B cell (primary cell): ENCODE measurements at regions not wholly inside any gene's neighbourhood (a gene's known extent, or its start where the extent isn't known, plus 50 kb on each side); places are given as distances from the start of the nearest gene placed in this dataset.

Experiments used
- ATAC-seq: fragments of 200-7000 bp; cut with Tn5 transposase; one replicate; pipeline ENCODE4 v1.10.0; 2021; ENCODE audit warnings: low read depth, mild to moderate bottlenecking, moderate number of reproducible peaks, moderate library complexity
- CTCF ChIA-PET: fragments of 350-600 bp; sonication (Branson Sonifier 250); formaldehyde crosslinking; loops from one replicate; lab custom pipeline; 2021; ENCODE audit warnings: antibody characterized with exemption, inconsistent platforms; lab: Charles Lee
- POLR2A ChIA-PET: fragments of 350-600 bp; sonication (Branson Sonifier 250); formaldehyde crosslinking; loops from one replicate; lab custom pipeline; 2021; ENCODE audit warnings: antibody characterized with exemption; lab: Charles Lee
- DNase-seq: peaks from one replicate; pipeline ENCODE4 v3.0.0; 2013
- H2AFZ ChIP-seq: 2 replicates; pipeline ENCODE4 v1.6.1; 2012; ENCODE audit warnings: mild to moderate bottlenecking, low read depth, low read length; ENCODE audit not compliant: insufficient read depth, poor library complexity, severe bottlenecking
- H3K27ac ChIP-seq, 2 donors: 1 replicate in 1 of 2; 2 replicates in 1 of 2; pipeline ENCODE4 v1.5.1; 2012 to 2013; ENCODE audit warnings: low read length in 2 of 2, mild to moderate bottlenecking in 2 of 2, moderate library complexity in 1 of 2
- H3K27me3 ChIP-seq, 4 experiments: fragments of 200-600 bp in 1 of 4; sonication (generic) in 1 of 4; replicated peaks in 1 of 4; 1 replicate in 2 of 4; 2 replicates in 2 of 4; pipeline versions ENCODE4 v1.6.1 to v1.7.0; 2013 to 2016; ENCODE audit warnings: low read length in 3 of 4, mild to moderate bottlenecking in 2 of 4, mixed read lengths in 1 of 4, moderate library complexity in 1 of 4; ENCODE audit not compliant: insufficient read depth in 4 of 4, control insufficient read depth in 3 of 4; ENCODE audit errors: control extremely low read depth in 1 of 4
- H3K36me3 ChIP-seq, 2 experiments: replicated peaks in 1 of 2; 1 replicate in 1 of 2; 2 replicates in 1 of 2; pipeline versions ENCODE4 v1.6.1 to v1.7.1; 2013; ENCODE audit warnings: low read length in 1 of 2; ENCODE audit not compliant: insufficient read depth in 2 of 2, control insufficient read depth in 1 of 2; ENCODE audit errors: control extremely low read depth in 1 of 2, extremely low read depth in 1 of 2
- H3K4me1 ChIP-seq, 2 donors: fragments of 200-600 bp in 1 of 2; sonication (generic) in 1 of 2; 1 replicate in 1 of 2; 2 replicates in 1 of 2; pipeline versions ENCODE4 v1.5.1 to v1.6.1; 2013 to 2017; ENCODE audit warnings: low read length in 2 of 2; ENCODE audit not compliant: control insufficient read depth in 2 of 2, insufficient read depth in 2 of 2
- H3K4me2 ChIP-seq: replicated peaks from 2 replicates; pipeline ENCODE3; 2012; ENCODE audit warnings: mild to moderate bottlenecking, low read depth, low read length; ENCODE audit not compliant: poor library complexity, severe bottlenecking
- H3K4me3 ChIP-seq, 5 experiments: fragments of 200-600 bp in 1 of 5; sonication (generic) in 1 of 5; 1 replicate in 3 of 5; 2 replicates in 2 of 5; pipeline versions ENCODE4 v1.5.1 to v1.7.0; 2011 to 2016; ENCODE audit warnings: low read length in 4 of 5, mild to moderate bottlenecking in 4 of 5, low read depth in 2 of 5, control low read depth in 1 of 5, moderate library complexity in 1 of 5; ENCODE audit not compliant: insufficient read depth in 1 of 5; ENCODE audit errors: control extremely low read depth in 1 of 5, extremely low read depth in 1 of 5
- H3K79me2 ChIP-seq: fragments of 200-600 bp; sonication (generic); one replicate; pipeline ENCODE4 v1.6.0; 2016; ENCODE audit warnings: low read length; ENCODE audit not compliant: control insufficient read depth, insufficient read depth
- H3K9ac ChIP-seq: fragments of 200-600 bp; sonication (generic); 2 replicates; pipeline ENCODE4 v1.6.1; 2017; ENCODE audit warnings: mild to moderate bottlenecking, low read length, moderate library complexity
- H3K9me3 ChIP-seq, 3 donors: one replicate each; pipeline versions ENCODE4 v1.6.1 to v1.7.1; 2013; ENCODE audit warnings: low read length in 2 of 3; ENCODE audit not compliant: control insufficient read depth in 2 of 3, insufficient read depth in 1 of 3; ENCODE audit errors: control extremely low read depth in 1 of 3
- H4K20me1 ChIP-seq: 2 replicates; pipeline ENCODE4 v1.6.0; 2012; ENCODE audit warnings: mild to moderate bottlenecking, low read length; ENCODE audit not compliant: insufficient read depth, control insufficient read depth, poor library complexity, severe bottlenecking
- H3K27ac Mint-ChIP-seq: one replicate; pipeline ENCODE4 v1.8.0; 2021; ENCODE audit warnings: mixed read lengths
- H3K27me3 Mint-ChIP-seq: one replicate; pipeline ENCODE4 v1.8.0; 2021; ENCODE audit warnings: mixed read lengths
- H3K4me1 Mint-ChIP-seq: one replicate; pipeline ENCODE4 v1.8.0; 2021; ENCODE audit warnings: mixed read lengths
- H3K4me3 Mint-ChIP-seq: one replicate; pipeline ENCODE4 v1.8.0; 2021; ENCODE audit warnings: mixed read lengths
- H3K9me3 Mint-ChIP-seq: one replicate; pipeline ENCODE4 v1.8.0; 2022; ENCODE audit warnings: mixed read lengths; ENCODE audit not compliant: insufficient read depth
- EZH2 ChIP-seq: IDR thresholded peaks from 2 replicates; pipeline ENCODE4 v1.6.1; 2012; ENCODE audit warnings: borderline replicate concordance, low read depth, mild to moderate bottlenecking, moderate library complexity, low read length; ENCODE audit not compliant: insufficient read depth, poor library complexity, severe bottlenecking
- WGBS: methylation state at CpG from one replicate; pipeline ENCODE4 v1.1.5; 2013; ENCODE audit warnings: missing lambda C conversion rate; ENCODE audit not compliant: insufficient coverage; 5-methylcytosine and 5-hydroxymethylcytosine counted together
- intact Hi-C: fragments of 100-400 bp; cut with micrococcal nuclease; formaldehyde crosslinking; loops from one replicate; pipeline ENCODE4 v1.10.0; 2022
- TF ChIP-seq, protein P1 (sequence below): fragments of 200-600 bp; IDR thresholded peaks from one replicate; pipeline ENCODE4 v1.8.0; 2022; ENCODE audit warnings: antibody characterized with exemption, mild to moderate bottlenecking

- Mint-ChIP-seq H3K27me3 (peaks cover 10% of the 10 kb centered on the region), H3K27ac (no peak overlapping the region), H3K9me3 (peaks cover 3% of the 10 kb centered on the region), H3K4me3 (no peak overlapping the region), H3K4me1 (peaks cover 8% of the 10 kb centered on the region)
- H3K9ac ChIP-seq: no peak overlapping the region
- CTCF ChIA-PET: no interaction called here
- no peaks in the 10 kb centered on the region for H3K79me2 ChIP-seq
- peaks cover 0 to 9% (median 0%) of the 10 kb centered on the region in 3 donors for H3K9me3 ChIP-seq
- H3K36me3 ChIP-seq: no peaks in the 10 kb centered on the region
- TF ChIP-seq, protein P1, sequence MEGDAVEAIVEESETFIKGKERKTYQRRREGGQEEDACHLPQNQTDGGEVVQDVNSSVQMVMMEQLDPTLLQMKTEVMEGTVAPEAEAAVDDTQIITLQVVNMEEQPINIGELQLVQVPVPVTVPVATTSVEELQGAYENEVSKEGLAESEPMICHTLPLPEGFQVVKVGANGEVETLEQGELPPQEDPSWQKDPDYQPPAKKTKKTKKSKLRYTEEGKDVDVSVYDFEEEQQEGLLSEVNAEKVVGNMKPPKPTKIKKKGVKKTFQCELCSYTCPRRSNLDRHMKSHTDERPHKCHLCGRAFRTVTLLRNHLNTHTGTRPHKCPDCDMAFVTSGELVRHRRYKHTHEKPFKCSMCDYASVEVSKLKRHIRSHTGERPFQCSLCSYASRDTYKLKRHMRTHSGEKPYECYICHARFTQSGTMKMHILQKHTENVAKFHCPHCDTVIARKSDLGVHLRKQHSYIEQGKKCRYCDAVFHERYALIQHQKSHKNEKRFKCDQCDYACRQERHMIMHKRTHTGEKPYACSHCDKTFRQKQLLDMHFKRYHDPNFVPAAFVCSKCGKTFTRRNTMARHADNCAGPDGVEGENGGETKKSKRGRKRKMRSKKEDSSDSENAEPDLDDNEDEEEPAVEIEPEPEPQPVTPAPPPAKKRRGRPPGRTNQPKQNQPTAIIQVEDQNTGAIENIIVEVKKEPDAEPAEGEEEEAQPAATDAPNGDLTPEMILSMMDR: no peak
- TF ChIP-seq EZH2: no peak
- H3K4me1 ChIP-seq: peaks cover 4 to 8% of the 10 kb centered on the region in 2 donors
- H3K27ac ChIP-seq: no peak overlapping the region
- H3K4me2 ChIP-seq: no peak overlapping the region
- ATAC-seq: no peak
- H3K4me3 ChIP-seq: no peak overlapping the region
- WGBS: no CpG with 5 or more reads among the region's 1 CpG
- peaks cover 0 to 10% (median 3%) of the 10 kb centered on the region in 4 experiments for H3K27me3 ChIP-seq
- no peak overlapping the region for H2AFZ ChIP-seq
- H4K20me1 ChIP-seq: no peaks in the 10 kb centered on the region
- DNase-seq: no peak
- intact Hi-C loops: no loop called here
- POLR2A ChIA-PET: no interaction called here
Measured at GRCh38 chr13:99124046-99124400, 76.6 kb upstream of the UBAC2 start.

DNA sequence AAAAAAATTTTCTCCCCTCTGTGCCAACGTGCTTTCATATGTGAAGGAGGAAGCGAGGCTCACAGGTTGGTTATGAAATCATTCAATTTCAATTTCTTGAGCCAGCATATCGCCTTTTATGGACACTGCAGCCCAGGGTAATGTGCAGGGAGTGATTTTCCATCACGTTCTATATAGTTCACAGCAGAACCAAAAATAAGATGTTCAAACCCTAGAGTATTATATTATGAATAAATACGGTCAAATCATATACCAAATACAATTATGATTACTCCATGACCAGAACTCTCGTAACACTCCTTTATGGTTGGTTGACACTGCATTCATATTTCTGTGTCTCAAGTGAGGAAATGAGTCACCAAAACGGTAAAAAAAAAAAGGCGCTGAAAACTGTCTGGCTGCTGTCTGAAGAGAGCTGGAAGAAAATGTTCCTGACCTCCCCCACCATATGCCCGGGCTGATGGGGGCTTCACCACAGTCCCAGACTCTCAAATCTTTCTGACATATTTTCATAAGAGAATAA is 75.8 kb upstream of the UBAC2 start:
- H3K4me1 Mint-ChIP-seq: peaks cover 8% of the 10 kb centered on the region
- H3K27ac Mint-ChIP-seq: no peak overlapping the region
- DNase-seq: no peak
- no peaks in the 10 kb centered on the region for H4K20me1 ChIP-seq
- no peak overlapping the region for H3K9ac ChIP-seq
- peaks cover 10% of the 10 kb centered on the region for H3K27me3 Mint-ChIP-seq
- peak overlapping the region; percentile 17 for H3K4me3 Mint-ChIP-seq
- H2AFZ ChIP-seq: no peak overlapping the region
- peak overlapping the region; percentile 23 for H3K4me2 ChIP-seq
- intact Hi-C loops: no loop called here
- ChIA-PET POLR2A (no interaction called here), CTCF (interaction anchor here (0.6 kb wide), 2 partner anchors 71 to 101 kb away, joined by 4 read pairs; no protein-coding TSS in a partner anchor)
- peaks cover 0 to 10% (median 3%) of the 10 kb centered on the region in 4 experiments for H3K27me3 ChIP-seq
- H3K79me2 ChIP-seq: no peaks in the 10 kb centered on the region
- no peaks in the 10 kb centered on the region for H3K36me3 ChIP-seq
- WGBS: no CpG with 5 or more reads among the region's 9 CpGs
- peaks cover 3% of the 10 kb centered on the region for H3K9me3 Mint-ChIP-seq
- peaks cover 4 to 8% of the 10 kb centered on the region in 2 donors for H3K4me1 ChIP-seq
- TF ChIP-seq, protein P1: no peak
- TF ChIP-seq EZH2: no peak
- peaks cover 0 to 7% (median 0%) of the 10 kb centered on the region in 3 donors for H3K9me3 ChIP-seq
- ATAC-seq: peak; percentile 33
- no peak overlapping the region for H3K4me3 ChIP-seq
- no peak overlapping the region for H3K27ac ChIP-seq
